ENCODE measurements at regions not wholly inside any gene's neighbourhood (a gene's known extent, or its start where the extent isn't known, plus 50 kb on each side); places are given as distances from the start of the nearest gene placed in this dataset.

- TF ChIP-seq CTCF (IDR thresholded peaks at IDR 0.05; ENCODE audit: insufficient read depth, low read depth, low read length), result no peak
- no peak for DNase-seq (ENCODE audit: low read depth)
- no peak overlapping the region for H3K4me3 ChIP-seq (ENCODE audit: low read depth, low read length)
These were observed 225.4 kb downstream of the IRF8 start for GRCh38 chr16:86124321-86124720.

GRCh38 chr16:86126891-86127290, 227.9 kb downstream of the IRF8 start:
- no peak for TF ChIP-seq CTCF (IDR thresholded peaks at IDR 0.05; ENCODE audit: insufficient read depth, low read depth, low read length)
- no peak for DNase-seq (ENCODE audit: low read depth)
- H3K4me3 ChIP-seq (ENCODE audit: low read depth, low read length), result no peak overlapping the region

GRCh38 chr16:86127366-86127765, 228.4 kb downstream of the IRF8 start:
- TF ChIP-seq CTCF (IDR thresholded peaks at IDR 0.05; ENCODE audit: insufficient read depth, low read depth, low read length), result no peak
- no peak overlapping the region for H3K4me3 ChIP-seq (ENCODE audit: low read depth, low read length)
- no peak for DNase-seq (ENCODE audit: low read depth)

GRCh38 chr16:86128246-86128645, 229.3 kb downstream of the IRF8 start:
- DNase-seq (ENCODE audit: low read depth), result no peak
- H3K4me3 ChIP-seq (ENCODE audit: low read depth, low read length), result no peak overlapping the region
- no peak for TF ChIP-seq CTCF (IDR thresholded peaks at IDR 0.05; ENCODE audit: insufficient read depth, low read depth, low read length)

DNA sequence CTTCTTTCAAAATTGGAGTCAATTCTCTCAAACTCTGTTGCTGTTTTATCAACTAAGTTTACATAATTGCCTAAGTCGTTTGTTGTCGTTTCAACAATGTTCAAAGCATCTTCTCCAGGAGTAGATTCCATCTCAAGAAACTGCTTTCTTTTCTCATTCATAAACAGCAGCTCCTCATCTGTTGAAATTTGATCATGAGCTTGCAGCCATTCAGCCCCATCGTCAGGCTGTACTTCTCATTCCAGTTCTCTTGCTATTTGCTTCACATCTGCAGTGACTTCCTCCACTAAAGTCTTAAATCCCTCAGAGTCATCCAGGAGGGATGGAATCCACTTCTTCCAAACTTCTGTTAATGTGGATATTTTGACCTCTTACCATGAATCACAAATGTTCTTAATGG, 230.6 kb downstream of the IRF8 start:
- no peak overlapping the region for H3K4me3 ChIP-seq (ENCODE audit: low read depth, low read length)
- peak; percentile 25 for DNase-seq (ENCODE audit: low read depth)
- TF ChIP-seq CTCF (IDR thresholded peaks at IDR 0.05; ENCODE audit: insufficient read depth, low read depth, low read length), result no peak

DNA sequence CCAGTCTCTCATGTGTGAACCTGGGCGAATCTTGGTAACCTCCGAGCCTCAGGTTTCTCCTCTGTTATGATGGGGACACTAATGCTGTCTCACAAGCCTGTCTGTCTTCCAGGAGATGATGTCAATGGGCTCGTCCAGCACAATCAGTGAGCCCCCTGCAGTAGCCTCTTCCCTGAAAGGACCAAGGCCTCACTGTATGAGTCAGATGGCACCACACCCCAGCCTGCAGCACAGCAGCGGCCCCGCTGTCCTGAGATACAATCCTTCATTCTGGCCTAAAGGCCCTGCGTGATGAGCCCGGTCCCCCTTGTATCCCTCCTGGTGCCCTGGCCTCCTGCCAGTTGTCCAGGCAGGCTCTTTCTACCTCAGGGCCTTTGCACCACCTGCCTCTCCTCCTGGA, 234.4 kb downstream of the IRF8 start:
- DNase-seq (ENCODE audit: low read depth), result no peak
- H3K4me3 ChIP-seq (ENCODE audit: low read depth, low read length), result no peak overlapping the region
- no peak for TF ChIP-seq CTCF (IDR thresholded peaks at IDR 0.05; ENCODE audit: insufficient read depth, low read depth, low read length)

GRCh38 chr16:86133847-86134375, 234.9 kb downstream of the IRF8 start:
- no peak for TF ChIP-seq CTCF (IDR thresholded peaks at IDR 0.05; ENCODE audit: insufficient read depth, low read depth, low read length)
- no peak for DNase-seq (ENCODE audit: low read depth)
- no peak overlapping the region for H3K4me3 ChIP-seq (ENCODE audit: low read depth, low read length)

All from fibroblast of villous mesenchyme (primary cell).